ENCODE measurements at regions not wholly inside any gene's neighbourhood (a gene's known extent, or its start where the extent isn't known, plus 50 kb on each side); places are given as distances from the start of the nearest gene placed in this dataset.

GRCh38 chr9:108698801-108699200, 157.0 kb downstream of the ACTL7B start:
- intact Hi-C loops (cut with micrococcal nuclease), result no loop called here

GRCh38 chr9:108698231-108698630, 157.6 kb downstream of the ACTL7B start:
- Mint-ChIP-seq H3K27ac (no peak overlapping the region), H3K4me1 (ENCODE audit: low read depth) (no peaks in the 10 kb centered on the region), H3K36me3 (ENCODE audit: low read depth) (no peaks in the 10 kb centered on the region), H3K9me3 (peaks cover 7% of the 10 kb centered on the region), H3K27me3 (ENCODE audit: insufficient read depth) (no peaks in the 10 kb centered on the region), H3K4me3 (no peak overlapping the region)
- intact Hi-C loops (cut with micrococcal nuclease), result no loop called here
- DNase-seq (ENCODE audit: low spot score), result no peak

More at GRCh38 chr9:108698801-108699200, 157.0 kb downstream of the ACTL7B start:
- no peak for DNase-seq (ENCODE audit: low spot score)
- Mint-ChIP-seq H3K4me3 (no peak overlapping the region), H3K9me3 (peaks cover 7% of the 10 kb centered on the region), H3K4me1 (ENCODE audit: low read depth) (no peaks in the 10 kb centered on the region), H3K27me3 (ENCODE audit: insufficient read depth) (no peaks in the 10 kb centered on the region), H3K36me3 (ENCODE audit: low read depth) (no peaks in the 10 kb centered on the region), H3K27ac (no peak overlapping the region)

- H3K9me3 Mint-ChIP-seq, result peaks cover 7% of the 10 kb centered on the region
- intact Hi-C loops (cut with micrococcal nuclease), result no loop called here
- no peak overlapping the region for H3K27ac Mint-ChIP-seq
- no peaks in the 10 kb centered on the region for H3K4me1 Mint-ChIP-seq (ENCODE audit: low read depth)
- no peaks in the 10 kb centered on the region for H3K36me3 Mint-ChIP-seq (ENCODE audit: low read depth)
- H3K4me3 Mint-ChIP-seq, result no peak overlapping the region
- no peaks in the 10 kb centered on the region for H3K27me3 Mint-ChIP-seq (ENCODE audit: insufficient read depth)
- no peak for DNase-seq (ENCODE audit: low spot score)
Measured at GRCh38 chr9:108696156-108696555, 159.6 kb downstream of the ACTL7B start.

- intact Hi-C loops (cut with micrococcal nuclease), result no loop called here
- no peak overlapping the region for H3K27ac Mint-ChIP-seq
- H3K9me3 Mint-ChIP-seq, result peaks cover 7% of the 10 kb centered on the region
- H3K4me1 Mint-ChIP-seq (ENCODE audit: low read depth), result no peaks in the 10 kb centered on the region
- H3K27me3 Mint-ChIP-seq (ENCODE audit: insufficient read depth), result no peaks in the 10 kb centered on the region
- no peak overlapping the region for H3K4me3 Mint-ChIP-seq
- no peaks in the 10 kb centered on the region for H3K36me3 Mint-ChIP-seq (ENCODE audit: low read depth)
- no peak for DNase-seq (ENCODE audit: low spot score)
Measured at GRCh38 chr9:108694170-108694569, 161.6 kb downstream of the ACTL7B start.

- Mint-ChIP-seq H3K36me3 (ENCODE audit: low read depth) (no peaks in the 10 kb centered on the region), H3K4me3 (no peak overlapping the region), H3K4me1 (ENCODE audit: low read depth) (no peaks in the 10 kb centered on the region), H3K27ac (no peak overlapping the region), H3K9me3 (peaks cover 7% of the 10 kb centered on the region), H3K27me3 (ENCODE audit: insufficient read depth) (no peaks in the 10 kb centered on the region)
- no peak for DNase-seq (ENCODE audit: low spot score)
- intact Hi-C loops (cut with micrococcal nuclease), result no loop called here
Measured at GRCh38 chr9:108691614-108692013, 164.2 kb downstream of the ACTL7B start.

- no peaks in the 10 kb centered on the region for H3K36me3 Mint-ChIP-seq (ENCODE audit: low read depth)
- no peaks in the 10 kb centered on the region for H3K4me1 Mint-ChIP-seq (ENCODE audit: low read depth)
- no peak overlapping the region for H3K27ac Mint-ChIP-seq
- intact Hi-C loops (cut with micrococcal nuclease), result no loop called here
- H3K4me3 Mint-ChIP-seq, result no peak overlapping the region
- H3K9me3 Mint-ChIP-seq, result no peaks in the 10 kb centered on the region
- DNase-seq (ENCODE audit: low spot score), result no peak
- H3K27me3 Mint-ChIP-seq (ENCODE audit: insufficient read depth), result no peaks in the 10 kb centered on the region
Measured at GRCh38 chr9:108688676-108689075, 167.1 kb downstream of the ACTL7B start.

- intact Hi-C loops (cut with micrococcal nuclease), result no loop called here
- Mint-ChIP-seq H3K4me1 (ENCODE audit: low read depth) (no peaks in the 10 kb centered on the region), H3K4me3 (no peak overlapping the region), H3K27me3 (ENCODE audit: insufficient read depth) (no peaks in the 10 kb centered on the region), H3K36me3 (ENCODE audit: low read depth) (no peaks in the 10 kb centered on the region), H3K9me3 (no peaks in the 10 kb centered on the region), H3K27ac (no peak overlapping the region)
- no peak for DNase-seq (ENCODE audit: low spot score)
Measured at GRCh38 chr9:108688051-108688450, 167.7 kb downstream of the ACTL7B start.

- intact Hi-C loops (cut with micrococcal nuclease), result no loop called here
- peaks cover 4% of the 10 kb centered on the region for H3K9me3 Mint-ChIP-seq
- H3K4me3 Mint-ChIP-seq, result no peak overlapping the region
- H3K36me3 Mint-ChIP-seq (ENCODE audit: low read depth), result no peaks in the 10 kb centered on the region
- H3K27ac Mint-ChIP-seq, result no peak overlapping the region
- no peaks in the 10 kb centered on the region for H3K4me1 Mint-ChIP-seq (ENCODE audit: low read depth)
- DNase-seq (ENCODE audit: low spot score), result no peak
- no peaks in the 10 kb centered on the region for H3K27me3 Mint-ChIP-seq (ENCODE audit: insufficient read depth)
Measured at GRCh38 chr9:108687006-108687987, 168.5 kb downstream of the ACTL7B start.

GRCh38 chr9:108684288-108685025, 171.3 kb downstream of the ACTL7B start:
- H3K27me3 Mint-ChIP-seq (ENCODE audit: insufficient read depth), result no peaks in the 10 kb centered on the region
- intact Hi-C loops (cut with micrococcal nuclease), result no loop called here
- no peak for DNase-seq (ENCODE audit: low spot score)
- no peak overlapping the region for H3K4me3 Mint-ChIP-seq
- no peaks in the 10 kb centered on the region for H3K36me3 Mint-ChIP-seq (ENCODE audit: low read depth)
- no peaks in the 10 kb centered on the region for H3K4me1 Mint-ChIP-seq (ENCODE audit: low read depth)
- peaks cover 4% of the 10 kb centered on the region for H3K9me3 Mint-ChIP-seq
- no peak overlapping the region for H3K27ac Mint-ChIP-seq

- H3K27me3 Mint-ChIP-seq (ENCODE audit: insufficient read depth), result no peaks in the 10 kb centered on the region
- no peak for DNase-seq (ENCODE audit: low spot score)
- H3K4me3 Mint-ChIP-seq, result no peak overlapping the region
- H3K36me3 Mint-ChIP-seq (ENCODE audit: low read depth), result no peaks in the 10 kb centered on the region
- intact Hi-C loops (cut with micrococcal nuclease), result no loop called here
- H3K4me1 Mint-ChIP-seq (ENCODE audit: low read depth), result no peaks in the 10 kb centered on the region
- H3K9me3 Mint-ChIP-seq, result peaks cover 4% of the 10 kb centered on the region
- H3K27ac Mint-ChIP-seq, result no peak overlapping the region
Measured at GRCh38 chr9:108683245-108683644, 172.5 kb downstream of the ACTL7B start.

GRCh38 chr9:108681851-108682590, 173.8 kb downstream of the ACTL7B start:
- Mint-ChIP-seq H3K4me3 (no peak overlapping the region), H3K9me3 (peaks cover 4% of the 10 kb centered on the region), H3K4me1 (ENCODE audit: low read depth) (no peaks in the 10 kb centered on the region), H3K27me3 (ENCODE audit: insufficient read depth) (no peaks in the 10 kb centered on the region), H3K27ac (no peak overlapping the region), H3K36me3 (ENCODE audit: low read depth) (no peaks in the 10 kb centered on the region)
- intact Hi-C loops (cut with micrococcal nuclease), result no loop called here
- DNase-seq (ENCODE audit: low spot score), result no peak

GRCh38 chr9:108680946-108681345, 174.8 kb downstream of the ACTL7B start:
- no peak overlapping the region for H3K27ac Mint-ChIP-seq
- H3K27me3 Mint-ChIP-seq (ENCODE audit: insufficient read depth), result no peaks in the 10 kb centered on the region
- no peaks in the 10 kb centered on the region for H3K36me3 Mint-ChIP-seq (ENCODE audit: low read depth)
- no peak for DNase-seq (ENCODE audit: low spot score)
- H3K9me3 Mint-ChIP-seq, result peaks cover 4% of the 10 kb centered on the region
- H3K4me1 Mint-ChIP-seq (ENCODE audit: low read depth), result no peaks in the 10 kb centered on the region
- no peak overlapping the region for H3K4me3 Mint-ChIP-seq
- intact Hi-C loops (cut with micrococcal nuclease), result no loop called here

GRCh38 chr9:108677776-108678175, 178.0 kb downstream of the ACTL7B start:
- Mint-ChIP-seq H3K27ac (no peak overlapping the region), H3K27me3 (ENCODE audit: insufficient read depth) (no peaks in the 10 kb centered on the region), H3K4me1 (ENCODE audit: low read depth) (no peaks in the 10 kb centered on the region), H3K36me3 (ENCODE audit: low read depth) (no peaks in the 10 kb centered on the region), H3K9me3 (peaks cover 1% of the 10 kb centered on the region), H3K4me3 (no peak overlapping the region)
- no peak for DNase-seq (ENCODE audit: low spot score)
- intact Hi-C loops (cut with micrococcal nuclease), result no loop called here

Data from activated T-helper 1 cell treated with anti-CD3 and anti-CD28 coated beads, Interleukin-12 subunit alpha, Interleukin-12 subunit beta, Interleukin-2, Interleukin-4 antibody, amounts not matched to agents 30 ng/mL and 10 ng/mL and 1 ng/mL, durations not matched to agents 14 hours and 24 hours and 36 hours (primary cell).